ENCODE measurements at regions not wholly inside any gene's neighbourhood (a gene's known extent, or its start where the extent isn't known, plus 50 kb on each side); places are given as distances from the start of the nearest gene placed in this dataset.

GRCh38 chr5:67297376-67297775 is 100.8 kb upstream of the CD180 start:
- Mint-ChIP-seq H3K9me3 (peaks cover 0 to 12% of the 10 kb centered on the region in 2 donors), H3K36me3 (no peaks in the 10 kb centered on the region), H3K27ac (no peak overlapping the region)
- no peak for ATAC-seq
- DNase-seq (ENCODE audit: low spot score in 2 of 2) = no peak

- ATAC-seq = no peak
- H3K9me3 Mint-ChIP-seq = peaks cover 0 to 12% of the 10 kb centered on the region in 2 donors
- no peak for DNase-seq (ENCODE audit: low spot score in 2 of 2)
- no peaks in the 10 kb centered on the region for H3K36me3 Mint-ChIP-seq
- no peak overlapping the region for H3K27ac Mint-ChIP-seq
Measured at GRCh38 chr5:67294266-67294938, 97.8 kb upstream of the CD180 start.

GRCh38 chr5:67293226-67293625 is 96.6 kb upstream of the CD180 start:
- H3K27ac Mint-ChIP-seq = no peak overlapping the region
- H3K9me3 Mint-ChIP-seq = peaks cover 0 to 10% of the 10 kb centered on the region in 2 donors
- ATAC-seq (no peak), DNase-seq (ENCODE audit: low spot score in 2 of 2) (no peak)
- H3K36me3 Mint-ChIP-seq = no peaks in the 10 kb centered on the region

GRCh38 chr5:67292201-67292940 is 95.8 kb upstream of the CD180 start:
- peaks cover 0 to 5% of the 10 kb centered on the region in 2 donors for H3K9me3 Mint-ChIP-seq
- ATAC-seq (no peak), DNase-seq (ENCODE audit: low spot score in 2 of 2) (no peak)
- H3K27ac Mint-ChIP-seq = no peak overlapping the region
- H3K36me3 Mint-ChIP-seq = no peaks in the 10 kb centered on the region

GRCh38 chr5:67291671-67292070 is 95.1 kb upstream of the CD180 start:
- DNase-seq (ENCODE audit: low spot score in 2 of 2) (no peak), ATAC-seq (no peak)
- H3K27ac Mint-ChIP-seq = no peak overlapping the region
- no peaks in the 10 kb centered on the region for H3K36me3 Mint-ChIP-seq
- peaks cover 0 to 5% of the 10 kb centered on the region in 2 donors for H3K9me3 Mint-ChIP-seq

GRCh38 chr5:67291066-67291465 is 94.5 kb upstream of the CD180 start:
- no peak for ATAC-seq
- Mint-ChIP-seq H3K36me3 (no peaks in the 10 kb centered on the region), H3K27ac (no peak overlapping the region), H3K9me3 (peaks cover 0 to 2% of the 10 kb centered on the region in 2 donors)
- no peak for DNase-seq (ENCODE audit: low spot score in 2 of 2)

GRCh38 chr5:67290655-67291054 is 94.1 kb upstream of the CD180 start:
- no peaks in the 10 kb centered on the region for H3K36me3 Mint-ChIP-seq
- no peak for ATAC-seq
- DNase-seq (ENCODE audit: low spot score in 2 of 2) = no peak
- no peak overlapping the region for H3K27ac Mint-ChIP-seq
- no peaks in the 10 kb centered on the region for H3K9me3 Mint-ChIP-seq

- H3K9me3 Mint-ChIP-seq = no peaks in the 10 kb centered on the region
- no peaks in the 10 kb centered on the region for H3K36me3 Mint-ChIP-seq
- DNase-seq (ENCODE audit: low spot score in 2 of 2) = no peak
- H3K27ac Mint-ChIP-seq = no peak overlapping the region
- no peak for ATAC-seq
Measured at GRCh38 chr5:67289763-67290521, 93.3 kb upstream of the CD180 start.

- no peak for DNase-seq (ENCODE audit: low spot score in 2 of 2)
- no peak for ATAC-seq
- no peaks in the 10 kb centered on the region for H3K36me3 Mint-ChIP-seq
- H3K27ac Mint-ChIP-seq = no peak overlapping the region
- H3K9me3 Mint-ChIP-seq = no peaks in the 10 kb centered on the region
Measured at GRCh38 chr5:67287510-67288268, 91.1 kb upstream of the CD180 start.

GRCh38 chr5:67286006-67286405 is 89.4 kb upstream of the CD180 start:
- ATAC-seq (no peak), DNase-seq (ENCODE audit: low spot score in 2 of 2) (no peak)
- no peak overlapping the region for H3K27ac Mint-ChIP-seq
- no peaks in the 10 kb centered on the region for H3K36me3 Mint-ChIP-seq
- no peaks in the 10 kb centered on the region for H3K9me3 Mint-ChIP-seq

GRCh38 chr5:67283988-67284487 is 87.4 kb upstream of the CD180 start:
- DNase-seq (ENCODE audit: low spot score in 2 of 2) = no peak
- Mint-ChIP-seq H3K36me3 (peaks cover 5 to 9% of the 10 kb centered on the region in 2 donors), H3K27ac (no peak overlapping the region), H3K9me3 (peaks cover 4 to 7% of the 10 kb centered on the region in 2 donors)
- ATAC-seq = no peak

GRCh38 chr5:67283275-67283987 is 86.8 kb upstream of the CD180 start:
- ATAC-seq (no peak), DNase-seq (ENCODE audit: low spot score in 2 of 2) (no peak)
- H3K27ac Mint-ChIP-seq = no peak overlapping the region
- H3K9me3 Mint-ChIP-seq = peaks cover 8 to 12% of the 10 kb centered on the region in 2 donors
- peaks cover 7 to 14% of the 10 kb centered on the region in 2 donors for H3K36me3 Mint-ChIP-seq

- Mint-ChIP-seq H3K36me3 (peaks cover 15 to 17% of the 10 kb centered on the region in 2 donors), H3K9me3 (peaks cover 11 to 15% of the 10 kb centered on the region in 2 donors), H3K27ac (no peak overlapping the region)
- no peak for ATAC-seq
- no peak for DNase-seq (ENCODE audit: low spot score in 2 of 2)
Measured at GRCh38 chr5:67281874-67282273, 85.3 kb upstream of the CD180 start.

- H3K27ac Mint-ChIP-seq = no peak overlapping the region
- H3K36me3 Mint-ChIP-seq = peaks cover 7 to 11% of the 10 kb centered on the region in 2 donors
- peaks cover 7% of the 10 kb centered on the region in 2 donors for H3K9me3 Mint-ChIP-seq
- DNase-seq (ENCODE audit: low spot score in 2 of 2) (no peak), ATAC-seq (no peak)
Measured at GRCh38 chr5:67273689-67274356, 77.2 kb upstream of the CD180 start.

GRCh38 chr5:67272453-67273130 is 76.0 kb upstream of the CD180 start:
- H3K27ac Mint-ChIP-seq = no peak overlapping the region
- no peak for ATAC-seq
- peaks cover 0 to 3% of the 10 kb centered on the region in 2 donors for H3K36me3 Mint-ChIP-seq
- DNase-seq (ENCODE audit: low spot score in 2 of 2) = no peak
- H3K9me3 Mint-ChIP-seq = no peaks in the 10 kb centered on the region

Measured in activated naive CD4-positive, alpha-beta T cell treated with anti-CD3 and anti-CD28 coated beads, Interleukin-2, amount 50 U/mL, for 72 hours (primary cell).